ENCODE measurements at regions not wholly inside any gene's neighbourhood (a gene's known extent, or its start where the extent isn't known, plus 50 kb on each side); places are given as distances from the start of the nearest gene placed in this dataset.

DNA sequence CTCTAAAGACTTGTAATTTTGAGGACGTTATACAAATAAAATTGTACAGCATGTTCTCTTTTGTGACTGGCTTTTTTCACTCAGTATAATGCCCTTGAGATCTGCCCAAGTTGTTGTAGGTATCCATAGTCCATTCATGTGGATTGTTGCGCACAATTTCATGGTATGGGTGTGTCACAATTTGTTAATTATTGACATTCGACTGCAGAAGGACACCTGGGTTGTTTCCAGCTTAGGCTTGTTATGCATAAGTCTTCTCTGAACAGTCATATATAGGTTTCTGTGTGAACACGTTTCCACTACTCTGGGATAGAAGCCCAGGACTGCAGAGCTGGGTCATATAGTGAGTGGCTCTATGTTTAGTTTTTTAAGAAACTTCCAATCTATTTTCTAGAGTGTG is 800.8 kb upstream of the SALL3 start:
- H3K36me3 Mint-ChIP-seq (ENCODE audit: low read depth), result no peaks in the 10 kb centered on the region
- H3K27me3 Mint-ChIP-seq, result no peaks in the 10 kb centered on the region
- peaks cover 17% of the 10 kb centered on the region for H3K9me3 Mint-ChIP-seq

GRCh38 chr18:78180741-78181140 is 798.9 kb upstream of the SALL3 start:
- no peaks in the 10 kb centered on the region for H3K4me1 Mint-ChIP-seq
- H3K9me3 Mint-ChIP-seq, result peaks cover 18% of the 10 kb centered on the region
- H3K27ac Mint-ChIP-seq, result no peak overlapping the region
- no peak for ATAC-seq (replicated peaks)
- no peaks in the 10 kb centered on the region for H3K27me3 Mint-ChIP-seq
- no peak overlapping the region for H3K4me3 Mint-ChIP-seq
- no peaks in the 10 kb centered on the region for H3K36me3 Mint-ChIP-seq (ENCODE audit: low read depth)

More for the DNA sequence above, 800.8 kb upstream of the SALL3 start:
- no peaks in the 10 kb centered on the region for H3K4me1 Mint-ChIP-seq
- no peak overlapping the region for H3K27ac Mint-ChIP-seq
- no peak overlapping the region for H3K4me3 Mint-ChIP-seq
- ATAC-seq (replicated peaks), result no peak

GRCh38 chr18:78183815-78184214 is 795.8 kb upstream of the SALL3 start:
- Mint-ChIP-seq H3K4me1 (no peaks in the 10 kb centered on the region), H3K9me3 (peaks cover 14% of the 10 kb centered on the region), H3K36me3 (ENCODE audit: low read depth) (no peaks in the 10 kb centered on the region), H3K27me3 (no peaks in the 10 kb centered on the region), H3K4me3 (no peak overlapping the region), H3K27ac (no peak overlapping the region)
- ATAC-seq (replicated peaks), result no peak

DNA sequence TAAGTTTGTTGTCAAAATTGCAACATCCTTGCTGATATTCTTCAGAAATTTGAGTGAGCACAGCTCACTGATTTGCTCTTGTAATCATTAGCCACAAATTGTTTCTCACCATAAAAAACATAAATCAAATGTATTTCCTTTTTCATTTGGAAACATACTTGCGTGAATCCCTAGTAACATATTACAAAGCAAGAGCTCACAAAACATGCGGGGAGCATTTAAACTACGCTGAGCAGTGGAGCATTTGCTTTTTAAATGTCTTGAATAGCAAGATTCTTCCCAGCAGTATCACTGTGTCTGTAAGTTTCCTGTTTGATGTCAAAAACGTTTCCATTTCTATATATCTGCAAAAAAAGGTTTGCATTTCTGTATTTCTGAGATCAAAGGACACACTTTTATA is 788.3 kb upstream of the SALL3 start:
- no peak for ATAC-seq (replicated peaks)
- peaks cover 4% of the 10 kb centered on the region for H3K9me3 Mint-ChIP-seq
- H3K27ac Mint-ChIP-seq, result no peak overlapping the region
- H3K27me3 Mint-ChIP-seq, result no peaks in the 10 kb centered on the region
- H3K36me3 Mint-ChIP-seq (ENCODE audit: low read depth), result no peaks in the 10 kb centered on the region
- no peak overlapping the region for H3K4me3 Mint-ChIP-seq
- H3K4me1 Mint-ChIP-seq, result no peaks in the 10 kb centered on the region

DNA sequence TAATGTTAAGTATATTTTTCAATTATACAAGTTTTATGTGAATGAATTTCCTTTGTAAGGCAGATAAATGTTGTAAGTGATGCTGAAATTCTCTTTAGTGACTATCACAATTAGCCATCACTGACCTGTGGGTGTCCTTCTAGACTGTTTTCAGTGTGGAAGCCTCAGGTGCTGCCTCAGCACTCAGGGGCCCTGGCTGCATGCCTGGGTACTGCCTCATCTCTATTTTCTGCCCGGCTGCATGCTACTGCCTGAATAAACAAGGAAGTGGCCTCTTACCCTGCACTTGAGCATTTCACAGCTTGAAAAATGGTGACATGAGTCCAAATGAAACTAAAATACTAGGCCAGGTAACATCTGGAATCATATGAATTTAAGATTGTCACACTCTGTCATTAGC is 787.6 kb upstream of the SALL3 start:
- Mint-ChIP-seq H3K9me3 (peaks cover 4% of the 10 kb centered on the region), H3K36me3 (ENCODE audit: low read depth) (no peaks in the 10 kb centered on the region), H3K4me1 (no peaks in the 10 kb centered on the region), H3K27me3 (no peaks in the 10 kb centered on the region), H3K4me3 (no peak overlapping the region), H3K27ac (no peak overlapping the region)
- ATAC-seq (replicated peaks), result no peak

DNA sequence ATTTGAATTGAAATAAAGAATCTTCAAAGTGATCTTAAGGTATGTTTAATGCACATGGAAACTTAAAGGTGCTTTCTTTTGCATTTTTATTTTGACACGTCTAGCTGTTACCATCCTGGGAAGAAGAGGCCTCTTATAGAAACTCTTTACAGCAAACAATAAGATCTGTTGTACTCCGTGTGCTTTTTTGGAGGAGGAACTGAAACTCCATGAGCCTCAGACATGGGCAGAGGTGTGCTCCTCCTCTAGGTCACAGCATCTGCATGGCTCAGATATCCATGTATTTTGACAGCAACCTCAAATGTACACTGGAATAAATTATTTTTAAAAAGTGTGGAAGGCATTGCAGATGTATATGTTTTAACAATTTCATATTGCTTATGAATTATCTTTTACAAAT is 783.3 kb upstream of the SALL3 start:
- peaks cover 11% of the 10 kb centered on the region for H3K9me3 Mint-ChIP-seq
- no peak for ATAC-seq (replicated peaks)

GRCh38 chr18:78199002-78199401 is 780.6 kb upstream of the SALL3 start:
- Mint-ChIP-seq H3K9me3 (peaks cover 17% of the 10 kb centered on the region), H3K27me3 (no peaks in the 10 kb centered on the region), H3K27ac (no peak overlapping the region), H3K4me3 (no peak overlapping the region), H3K36me3 (ENCODE audit: low read depth) (no peaks in the 10 kb centered on the region), H3K4me1 (no peaks in the 10 kb centered on the region)
- ATAC-seq (replicated peaks), result no peak

More for the DNA sequence above, 783.3 kb upstream of the SALL3 start:
- Mint-ChIP-seq H3K4me1 (no peaks in the 10 kb centered on the region), H3K27ac (no peak overlapping the region), H3K4me3 (no peak overlapping the region), H3K27me3 (no peaks in the 10 kb centered on the region), H3K36me3 (ENCODE audit: low read depth) (no peaks in the 10 kb centered on the region)

DNA sequence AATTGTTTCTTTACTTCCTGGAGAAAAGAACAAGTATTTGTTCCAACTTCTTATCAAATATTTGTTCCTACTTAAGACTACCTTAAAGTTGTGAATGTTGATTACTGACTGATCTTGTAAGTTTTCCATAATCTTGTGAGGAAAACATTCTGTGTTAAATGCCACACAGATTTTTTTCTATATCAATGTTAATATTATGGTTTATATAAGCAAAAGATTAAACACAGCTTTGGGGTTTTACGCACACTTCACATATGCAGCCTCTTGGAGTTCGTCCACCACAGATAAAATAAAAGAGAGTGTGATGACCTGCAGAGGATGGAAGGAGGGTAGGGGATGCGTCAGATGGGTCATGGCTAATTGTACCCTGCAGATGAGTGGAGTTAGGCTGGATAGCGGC is 780.0 kb upstream of the SALL3 start:
- Mint-ChIP-seq H3K27ac (no peak overlapping the region), H3K27me3 (no peaks in the 10 kb centered on the region), H3K4me3 (no peak overlapping the region), H3K9me3 (peaks cover 17% of the 10 kb centered on the region), H3K4me1 (no peaks in the 10 kb centered on the region), H3K36me3 (ENCODE audit: low read depth) (no peaks in the 10 kb centered on the region)
- no peak for ATAC-seq (replicated peaks)

DNA sequence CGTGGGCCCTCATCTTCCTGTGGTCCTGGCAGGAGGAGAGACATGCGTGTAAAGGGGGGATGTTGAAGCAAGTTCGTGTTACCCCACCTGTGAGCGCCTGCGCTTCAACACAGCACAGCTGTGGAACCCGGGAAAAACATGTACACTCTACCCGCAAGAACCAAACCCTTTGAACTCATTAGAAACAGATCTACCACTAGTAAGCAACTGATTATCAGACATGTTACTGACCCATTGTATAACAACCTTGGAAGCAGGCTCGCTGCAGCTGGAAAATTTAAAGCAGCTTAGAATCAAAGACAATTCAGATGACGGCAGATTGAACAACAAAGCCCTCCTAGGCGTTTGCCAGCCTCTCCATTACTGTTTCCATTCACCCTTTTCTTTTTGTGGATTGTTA is 771.7 kb upstream of the SALL3 start:
- Mint-ChIP-seq H3K4me1 (no peaks in the 10 kb centered on the region), H3K4me3 (no peak overlapping the region), H3K9me3 (peaks cover 9% of the 10 kb centered on the region), H3K27me3 (no peaks in the 10 kb centered on the region), H3K36me3 (ENCODE audit: low read depth) (no peaks in the 10 kb centered on the region), H3K27ac (no peak overlapping the region)
- ATAC-seq (replicated peaks), result no peak

- ATAC-seq (replicated peaks), result no peak
- no peaks in the 10 kb centered on the region for H3K36me3 Mint-ChIP-seq (ENCODE audit: low read depth)
- H3K4me3 Mint-ChIP-seq, result no peak overlapping the region
- H3K9me3 Mint-ChIP-seq, result peaks cover 9% of the 10 kb centered on the region
- H3K27me3 Mint-ChIP-seq, result no peaks in the 10 kb centered on the region
- H3K4me1 Mint-ChIP-seq, result no peaks in the 10 kb centered on the region
- H3K27ac Mint-ChIP-seq, result no peak overlapping the region
These were observed 771.2 kb upstream of the SALL3 start for GRCh38 chr18:78208461-78208860.

GRCh38 chr18:78213361-78213994 is 766.1 kb upstream of the SALL3 start:
- ATAC-seq (replicated peaks), result no peak

GRCh38 chr18:78221496-78221895 is 758.1 kb upstream of the SALL3 start:
- ATAC-seq (replicated peaks), result no peak
- Mint-ChIP-seq H3K9me3 (no peaks in the 10 kb centered on the region), H3K36me3 (ENCODE audit: low read depth) (no peaks in the 10 kb centered on the region), H3K4me1 (no peaks in the 10 kb centered on the region), H3K4me3 (no peak overlapping the region), H3K27ac (no peak overlapping the region), H3K27me3 (peaks cover 5% of the 10 kb centered on the region)

More at GRCh38 chr18:78213361-78213994, 766.1 kb upstream of the SALL3 start:
- no peaks in the 10 kb centered on the region for H3K36me3 Mint-ChIP-seq (ENCODE audit: low read depth)
- H3K4me1 Mint-ChIP-seq, result no peaks in the 10 kb centered on the region
- H3K9me3 Mint-ChIP-seq, result no peaks in the 10 kb centered on the region
- no peak overlapping the region for H3K27ac Mint-ChIP-seq
- no peaks in the 10 kb centered on the region for H3K27me3 Mint-ChIP-seq
- no peak overlapping the region for H3K4me3 Mint-ChIP-seq

- H3K36me3 Mint-ChIP-seq (ENCODE audit: low read depth), result no peaks in the 10 kb centered on the region
- ATAC-seq (replicated peaks), result no peak
- H3K27ac Mint-ChIP-seq, result no peak overlapping the region
- no peaks in the 10 kb centered on the region for H3K9me3 Mint-ChIP-seq
- no peak overlapping the region for H3K4me3 Mint-ChIP-seq
- peaks cover 8% of the 10 kb centered on the region for H3K27me3 Mint-ChIP-seq
- H3K4me1 Mint-ChIP-seq, result no peaks in the 10 kb centered on the region
These were observed 750.6 kb upstream of the SALL3 start for GRCh38 chr18:78228974-78229373.

DNA sequence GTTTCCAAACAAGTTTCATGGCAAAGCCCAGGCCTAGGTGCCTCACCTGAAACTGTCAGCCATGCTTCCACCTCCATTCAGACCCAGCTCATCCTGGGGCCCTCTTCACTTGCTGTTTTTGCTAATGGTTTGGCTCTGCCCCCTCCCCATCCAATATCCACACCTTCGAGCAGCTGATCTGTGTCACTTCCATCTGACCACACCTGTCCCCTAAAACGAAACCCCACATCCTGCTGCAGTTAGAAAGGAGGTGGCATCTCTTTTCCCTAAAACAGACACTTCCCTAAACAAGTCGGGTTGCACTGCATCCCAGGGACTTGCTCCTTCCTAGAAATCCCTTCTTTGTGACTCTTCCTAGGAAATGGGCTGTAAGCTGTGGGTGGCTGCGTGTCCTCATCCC is 748.7 kb upstream of the SALL3 start:
- Mint-ChIP-seq H3K36me3 (ENCODE audit: low read depth) (no peaks in the 10 kb centered on the region), H3K9me3 (peaks cover 3% of the 10 kb centered on the region), H3K27me3 (peaks cover 10% of the 10 kb centered on the region), H3K27ac (no peak overlapping the region), H3K4me3 (no peak overlapping the region), H3K4me1 (no peaks in the 10 kb centered on the region)
- ATAC-seq (replicated peaks), result no peak

DNA sequence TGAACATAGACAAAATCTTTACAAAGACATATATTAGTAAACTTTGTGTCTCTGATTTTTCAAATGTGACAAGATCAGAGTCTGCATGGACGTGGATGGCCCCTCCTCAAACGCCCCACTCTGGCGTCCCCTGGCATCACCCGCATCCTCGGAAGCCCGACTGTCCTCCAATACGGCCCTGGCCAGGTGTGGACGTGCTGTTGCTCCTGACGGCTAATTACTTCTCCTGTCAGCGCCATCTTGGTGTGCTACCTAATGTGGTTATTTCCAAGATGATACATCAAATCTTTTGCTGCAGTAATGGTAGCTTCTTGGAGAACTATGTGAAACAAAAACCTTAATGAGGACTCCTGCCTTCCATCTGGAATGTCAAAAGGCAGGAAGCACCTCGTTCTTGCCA is 747.4 kb upstream of the SALL3 start:
- Mint-ChIP-seq H3K4me1 (no peaks in the 10 kb centered on the region), H3K27ac (no peak overlapping the region), H3K27me3 (peaks cover 7% of the 10 kb centered on the region), H3K36me3 (ENCODE audit: low read depth) (no peaks in the 10 kb centered on the region), H3K9me3 (peaks cover 3% of the 10 kb centered on the region), H3K4me3 (no peak overlapping the region)
- no peak for ATAC-seq (replicated peaks)

GRCh38 chr18:78237864-78238263 is 741.8 kb upstream of the SALL3 start:
- Mint-ChIP-seq H3K36me3 (ENCODE audit: low read depth) (no peaks in the 10 kb centered on the region), H3K27me3 (peaks cover 7% of the 10 kb centered on the region), H3K27ac (no peak overlapping the region), H3K4me3 (no peak overlapping the region), H3K4me1 (peaks cover 5% of the 10 kb centered on the region), H3K9me3 (peaks cover 8% of the 10 kb centered on the region)
- no peak for ATAC-seq (replicated peaks)

Data from activated T-helper 17 cell treated with anti-CD3 and anti-CD28 coated beads, Interleukin-2, amount 50 U/mL, for 72 hours (primary cell).